OCI-LY7 (cell line): ENCODE measurements at regions not wholly inside any gene's neighbourhood (a gene's known extent, or its start where the extent isn't known, plus 50 kb on each side); places are given as distances from the start of the nearest gene placed in this dataset.

Experiments
- BruUV-seq: library from RNA; stranded (reverse); fragments of 400-500 nt; replicated peaks from 2 replicates; lab custom pipeline; 2021; lab: Mats Ljungman, UMichigan
- CTCF ChIA-PET: fragments of 300-600 bp; sonication (Branson Sonifier 250); formaldehyde crosslinking; loops from one replicate; lab custom pipeline; 2022; ENCODE audit warnings: antibody characterized with exemption; ENCODE audit not compliant: unreplicated experiment; lab: Charles Lee
- POLR2A ChIA-PET: fragments of 300-600 bp; sonication (Branson Sonifier 250); formaldehyde crosslinking; loops from one replicate; lab custom pipeline; 2022; ENCODE audit warnings: antibody characterized with exemption; lab: Charles Lee
- DNase-seq: peaks from one replicate; pipeline ENCODE4 v3.0.0-alpha.2; 2015; ENCODE audit warnings: low spot score
- H2AFZ ChIP-seq: fragments of 200-600 bp; sonication (generic), shearing (Covaris generic); 2 replicates; pipeline ENCODE4 v1.6.1; 2014; ENCODE audit warnings: mild to moderate bottlenecking, antibody characterized with exemption, low read length, moderate library complexity
- H3K27ac ChIP-seq: fragments of 200-600 bp; sonication (generic); 2 replicates; pipeline ENCODE4 v1.5.1; 2014; ENCODE audit warnings: mixed run types, low read depth, mild to moderate bottlenecking, moderate library complexity, low read length, inconsistent platforms; ENCODE audit not compliant: poor library complexity, severe bottlenecking
- H3K36me3 ChIP-seq: fragments of 200-600 bp; sonication (generic); 2 replicates; pipeline ENCODE4 v1.6.1; 2014; ENCODE audit warnings: mild to moderate bottlenecking, antibody characterized with exemption, low read length, moderate library complexity, mixed read lengths; ENCODE audit not compliant: insufficient read depth
- H3K4me1 ChIP-seq: fragments of 200-600 bp; sonication (generic); 2 replicates; pipeline ENCODE4 v1.5.1; 2014; ENCODE audit warnings: mild to moderate bottlenecking, low read length; ENCODE audit not compliant: insufficient read depth, poor library complexity, severe bottlenecking
- H3K4me2 ChIP-seq: fragments of 200-600 bp; sonication (generic); 2 replicates; pipeline ENCODE4 v1.6.1; 2014; ENCODE audit warnings: mild to moderate bottlenecking, low read length
- H3K4me3 ChIP-seq: fragments of 200-600 bp; sonication (generic); 2 replicates; pipeline ENCODE4 v1.5.1; 2014; ENCODE audit warnings: mild to moderate bottlenecking, low read depth, low read length; ENCODE audit not compliant: poor library complexity, severe bottlenecking
- H3K79me2 ChIP-seq: fragments of 200-600 bp; sonication (generic); 2 replicates; pipeline ENCODE4 v1.6.1; 2016; ENCODE audit warnings: low read depth, mild to moderate bottlenecking, low read length, moderate library complexity, mixed read lengths; ENCODE audit not compliant: insufficient read depth
- H3K9me2 ChIP-seq: fragments of 200-600 bp; sonication (generic); 2 replicates; pipeline ENCODE4 v1.6.1; 2016; ENCODE audit warnings: mild to moderate bottlenecking, low read length, mixed read lengths; ENCODE audit not compliant: insufficient read depth
- H3K9me3 ChIP-seq: fragments of 200-600 bp; sonication (generic); 2 replicates; pipeline ENCODE4 v1.6.1; 2014; ENCODE audit warnings: mild to moderate bottlenecking, mixed run types, low read length, mixed read lengths
- H4K20me1 ChIP-seq: fragments of 200-600 bp; sonication (generic); 2 replicates; pipeline ENCODE4 v1.6.1; 2014; ENCODE audit warnings: mild to moderate bottlenecking, antibody characterized with exemption, low read length, moderate library complexity, mixed read lengths; ENCODE audit not compliant: insufficient read depth
- EZH2phosphoT487 ChIP-seq: fragments of 200-600 bp; sonication (generic); IDR thresholded peaks from 2 replicates; pipeline ENCODE4 v1.6.1; 2018; ENCODE audit warnings: low read depth, borderline replicate concordance, mild to moderate bottlenecking, mixed run types, antibody characterized with exemption, low read length, moderate library complexity, mixed read lengths
- intact Hi-C: fragments of 100-400 bp; cut with micrococcal nuclease; formaldehyde crosslinking; loops from one replicate; pipeline ENCODE4 v1.10.0; 2022; ENCODE audit not compliant: unreplicated experiment
- TF ChIP-seq, protein P1 (sequence below): fragments of 200-600 bp; sonication (generic); conservative IDR thresholded peaks from 2 replicates; pipeline ENCODE4 v1.5.1; 2014; ENCODE audit warnings: mild to moderate bottlenecking, antibody characterized with exemption, low read length, moderate library complexity, mixed read lengths

DNA sequence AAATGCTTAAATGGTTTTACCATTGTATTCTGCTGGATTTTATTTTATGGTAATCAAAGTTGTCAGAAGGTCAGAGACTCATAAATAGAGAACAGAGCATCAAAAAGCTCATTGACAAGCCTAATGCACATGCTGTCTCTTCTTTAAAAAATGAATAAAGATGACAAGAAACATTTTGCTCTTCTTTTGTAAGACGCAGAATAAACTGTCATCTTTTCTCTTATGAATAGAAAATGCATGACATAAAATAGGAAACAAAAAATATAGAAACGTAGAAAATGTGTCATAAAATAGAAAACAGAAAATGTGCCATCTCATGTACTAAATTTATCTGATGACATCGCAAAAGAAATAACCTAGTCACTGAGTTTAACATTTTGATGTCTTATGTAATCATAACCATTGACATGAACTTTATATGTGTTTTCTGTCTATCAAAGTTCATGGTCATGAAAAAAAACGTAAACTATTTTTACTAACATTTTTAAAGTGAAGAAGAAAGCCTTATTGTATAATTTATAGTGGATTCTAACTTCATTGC lies 484.1 kb downstream of the TRIML1 start:
- intact Hi-C loops = no loop called here

DNA sequence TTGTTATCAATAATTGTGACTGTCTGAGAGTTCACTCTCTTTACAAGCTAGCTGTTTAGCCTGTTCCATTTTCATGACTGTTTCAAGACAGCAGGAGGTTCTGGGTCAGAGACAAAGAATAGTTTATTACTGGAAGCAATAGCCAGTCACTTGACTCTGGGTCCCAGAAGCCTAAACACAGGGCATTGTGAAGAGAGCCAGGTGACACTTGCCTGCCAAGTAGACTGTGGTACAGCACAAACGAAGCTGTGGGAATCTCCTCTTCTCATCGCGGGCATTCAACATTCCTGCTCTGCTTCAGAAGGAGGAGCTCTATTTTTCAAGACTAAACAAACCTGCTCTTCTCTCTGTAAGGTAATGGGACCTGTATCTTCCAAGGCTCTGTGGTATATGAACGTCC lies 485.1 kb downstream of the TRIML1 start:
- ChIA-PET CTCF (no interaction called here), POLR2A (interaction anchor here (0.5 kb wide), 1 partner anchor 1003 kb away, joined by 3 read pairs; no protein-coding TSS in a partner anchor)
- no TSS peak for BruUV-seq

More for the DNA sequence above, 484.1 kb downstream of the TRIML1 start:
- H2AFZ ChIP-seq = no peak overlapping the region
- H3K79me2 ChIP-seq = no peaks in the 10 kb centered on the region
- H3K9me3 ChIP-seq = no peaks in the 10 kb centered on the region
- no peaks in the 10 kb centered on the region for H3K9me2 ChIP-seq
- CTCF ChIA-PET = no interaction called here
- no peak for TF ChIP-seq EZH2phosphoT487
- TF ChIP-seq, protein P1, sequence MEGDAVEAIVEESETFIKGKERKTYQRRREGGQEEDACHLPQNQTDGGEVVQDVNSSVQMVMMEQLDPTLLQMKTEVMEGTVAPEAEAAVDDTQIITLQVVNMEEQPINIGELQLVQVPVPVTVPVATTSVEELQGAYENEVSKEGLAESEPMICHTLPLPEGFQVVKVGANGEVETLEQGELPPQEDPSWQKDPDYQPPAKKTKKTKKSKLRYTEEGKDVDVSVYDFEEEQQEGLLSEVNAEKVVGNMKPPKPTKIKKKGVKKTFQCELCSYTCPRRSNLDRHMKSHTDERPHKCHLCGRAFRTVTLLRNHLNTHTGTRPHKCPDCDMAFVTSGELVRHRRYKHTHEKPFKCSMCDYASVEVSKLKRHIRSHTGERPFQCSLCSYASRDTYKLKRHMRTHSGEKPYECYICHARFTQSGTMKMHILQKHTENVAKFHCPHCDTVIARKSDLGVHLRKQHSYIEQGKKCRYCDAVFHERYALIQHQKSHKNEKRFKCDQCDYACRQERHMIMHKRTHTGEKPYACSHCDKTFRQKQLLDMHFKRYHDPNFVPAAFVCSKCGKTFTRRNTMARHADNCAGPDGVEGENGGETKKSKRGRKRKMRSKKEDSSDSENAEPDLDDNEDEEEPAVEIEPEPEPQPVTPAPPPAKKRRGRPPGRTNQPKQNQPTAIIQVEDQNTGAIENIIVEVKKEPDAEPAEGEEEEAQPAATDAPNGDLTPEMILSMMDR = no peak
- POLR2A ChIA-PET = no interaction called here
- no peaks in the 10 kb centered on the region for H3K4me1 ChIP-seq
- H3K36me3 ChIP-seq = no peaks in the 10 kb centered on the region
- H3K27ac ChIP-seq = no peak overlapping the region
- H3K4me3 ChIP-seq = no peak overlapping the region
- no peaks in the 10 kb centered on the region for H4K20me1 ChIP-seq
- DNase-seq = no peak
- BruUV-seq = no TSS peak
- H3K4me2 ChIP-seq = no peak overlapping the region

DNA sequence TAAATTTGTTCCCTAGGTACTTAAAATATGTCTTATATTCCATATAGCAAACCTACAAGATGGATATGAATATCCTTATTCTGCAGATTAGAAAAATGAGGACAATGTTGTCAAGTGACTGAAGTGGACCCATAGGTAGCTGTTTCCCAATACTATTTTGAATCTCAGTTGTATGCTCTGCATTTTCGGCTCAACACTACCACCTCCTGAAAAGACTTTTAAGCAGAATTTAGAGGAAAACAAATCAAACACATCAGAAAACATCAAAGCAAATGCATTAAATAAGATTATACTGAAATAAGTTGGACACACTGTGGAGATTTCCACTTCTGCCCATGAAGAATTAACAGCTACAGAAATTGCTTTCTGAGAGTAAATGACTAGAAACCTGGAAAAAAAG lies 488.7 kb downstream of the TRIML1 start:
- ChIA-PET POLR2A (interaction anchor here (0.6 to 1.2 kb wide), 2 partner anchors 9 to 32 kb away, joined by 3 to 4 read pairs; no protein-coding TSS in a partner anchor), CTCF (no interaction called here)
- Histone ChIP-seq H3K4me1 (no peaks in the 10 kb centered on the region), H3K4me2 (no peak overlapping the region), H2AFZ (no peak overlapping the region), H3K9me2 (no peaks in the 10 kb centered on the region), H3K27ac (no peak overlapping the region), H3K36me3 (no peaks in the 10 kb centered on the region), H4K20me1 (no peaks in the 10 kb centered on the region), H3K4me3 (no peak overlapping the region), H3K79me2 (no peaks in the 10 kb centered on the region), H3K9me3 (no peaks in the 10 kb centered on the region)
- no peak for DNase-seq
- no peak for TF ChIP-seq EZH2phosphoT487
- TF ChIP-seq, protein P1 = no peak
- intact Hi-C loops = no loop called here
- no TSS peak for BruUV-seq

More for the DNA sequence above, 485.1 kb downstream of the TRIML1 start:
- DNase-seq = no peak
- Histone ChIP-seq H3K4me1 (no peaks in the 10 kb centered on the region), H3K9me2 (no peaks in the 10 kb centered on the region), H3K4me3 (no peak overlapping the region), H3K9me3 (no peaks in the 10 kb centered on the region), H3K79me2 (no peaks in the 10 kb centered on the region), H3K4me2 (no peak overlapping the region), H4K20me1 (no peaks in the 10 kb centered on the region), H2AFZ (no peak overlapping the region), H3K36me3 (no peaks in the 10 kb centered on the region), H3K27ac (no peak overlapping the region)
- no peak for TF ChIP-seq EZH2phosphoT487
- TF ChIP-seq, protein P1 = no peak
- intact Hi-C loops = no loop called here
